CD4-positive, alpha-beta T cell treated with Interleukin-12 subunit alpha and Interleukin-12 subunit beta, for 1 hour (primary cell): ENCODE measurements at regions not wholly inside any gene's neighbourhood (a gene's known extent, or its start where the extent isn't known, plus 50 kb on each side); places are given as distances from the start of the nearest gene placed in this dataset.

ENCODE experiments used
- DNase-seq: peaks from one replicate; pipeline ENCODE4 v3.0.0-alpha.2; 2020

DNA sequence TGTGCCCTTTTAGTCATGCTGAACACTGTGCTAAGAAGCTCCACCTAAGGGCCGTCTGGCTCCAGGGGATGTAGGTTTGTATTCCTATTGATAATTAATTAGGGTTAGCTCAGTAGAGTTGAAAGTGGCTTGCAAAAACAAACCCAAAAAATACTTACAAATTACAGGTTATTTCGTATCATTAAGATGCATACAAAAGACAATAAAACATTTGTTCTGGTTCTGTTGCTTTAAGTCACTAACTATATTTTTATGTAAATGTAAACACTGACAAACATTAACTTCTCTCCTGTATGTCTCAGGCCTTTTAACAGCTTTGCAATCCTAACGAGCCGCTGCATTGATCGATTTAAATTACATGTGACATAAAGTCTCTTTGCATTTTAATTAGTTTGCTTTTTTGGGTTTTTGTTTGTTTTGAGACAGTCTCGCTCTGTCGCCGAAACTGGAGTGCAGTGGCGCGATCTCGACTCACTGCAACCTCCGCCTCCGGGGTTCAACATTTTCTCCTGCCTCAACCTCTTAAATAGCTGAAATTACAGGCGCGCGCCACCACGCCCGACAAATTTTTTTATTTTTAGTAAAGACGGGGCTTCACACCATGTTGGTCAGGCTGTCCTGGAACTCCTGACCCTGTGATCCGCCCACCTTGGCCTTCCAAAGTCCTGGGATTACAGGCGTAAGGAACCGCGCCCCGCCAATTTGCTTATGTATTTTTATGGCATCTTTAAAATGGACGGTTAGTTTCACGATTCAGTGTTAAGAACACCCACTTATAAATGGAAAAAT, 110.9 kb downstream of the HFE start:
- peak; percentile 43 for DNase-seq

DNA sequence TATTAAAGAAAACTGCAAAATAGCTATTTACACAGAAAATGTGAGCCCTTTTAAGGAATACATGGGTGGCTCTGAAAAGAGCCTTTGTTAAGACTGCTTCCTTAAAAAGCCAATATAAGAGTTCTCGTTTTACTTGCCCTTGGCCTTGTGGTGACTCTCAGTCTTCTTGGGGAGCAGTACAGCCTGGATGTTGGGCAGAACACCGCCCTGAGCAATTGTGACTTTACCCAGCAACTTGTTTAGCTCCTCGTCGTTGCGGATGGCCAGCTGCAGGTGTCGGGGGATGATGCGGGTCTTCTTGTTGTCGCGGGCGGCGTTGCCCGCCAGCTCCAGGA, 111.5 kb downstream of the HFE start:
- DNase-seq, result no peak

GRCh38 chr6:26199057-26199772, 112.0 kb downstream of the HFE start:
- DNase-seq, result peak; percentile 94

DNA sequence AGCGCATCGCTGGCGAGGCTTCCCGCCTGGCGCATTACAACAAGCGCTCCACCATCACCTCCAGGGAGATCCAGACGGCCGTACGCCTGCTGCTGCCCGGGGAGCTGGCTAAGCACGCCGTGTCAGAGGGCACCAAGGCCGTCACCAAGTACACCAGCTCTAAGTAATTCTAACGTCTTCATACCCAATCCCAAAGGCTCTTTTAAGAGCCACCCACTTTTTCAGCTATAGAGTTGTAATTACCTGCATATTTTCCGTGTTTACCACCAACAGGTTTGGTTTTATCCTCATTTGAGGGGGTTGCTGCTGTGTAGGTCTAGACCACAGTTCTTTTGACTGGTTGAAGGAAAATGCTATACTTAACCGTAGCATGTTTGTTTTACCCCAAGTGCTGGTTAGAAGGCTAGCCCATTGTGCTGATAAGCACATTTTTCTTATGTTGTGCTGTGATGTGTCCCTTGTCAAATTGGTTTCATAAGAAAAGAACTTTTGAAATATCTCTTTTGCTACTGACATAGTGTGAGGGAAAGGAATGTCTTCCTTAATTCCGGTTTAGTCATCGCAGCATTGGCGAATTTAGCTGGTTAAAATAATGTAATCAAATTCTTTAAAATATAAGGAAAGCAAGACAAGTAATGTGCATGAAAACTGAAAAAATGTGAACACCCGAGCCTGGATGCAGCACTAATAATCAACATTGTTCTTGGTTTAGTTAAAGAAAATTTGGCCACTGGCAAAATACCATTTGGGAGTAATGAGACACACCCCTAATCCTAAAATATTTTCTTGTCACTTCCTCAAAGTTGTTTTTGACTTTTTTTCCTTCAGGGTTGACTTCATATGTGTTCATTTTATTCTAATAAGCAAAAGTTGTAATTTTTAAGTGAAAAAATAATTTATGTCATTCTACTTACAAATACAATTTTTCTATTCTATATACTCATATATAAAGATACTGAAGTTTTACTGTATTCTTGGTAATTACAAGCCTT, 112.8 kb downstream of the HFE start:
- no peak for DNase-seq

GRCh38 chr6:26200918-26201721, 113.9 kb downstream of the HFE start:
- no peak for DNase-seq

GRCh38 chr6:26202201-26202611, 115.0 kb downstream of the HFE start:
- DNase-seq, result no peak

GRCh38 chr6:26202811-26203583, 115.8 kb downstream of the HFE start:
- DNase-seq, result no peak

DNA sequence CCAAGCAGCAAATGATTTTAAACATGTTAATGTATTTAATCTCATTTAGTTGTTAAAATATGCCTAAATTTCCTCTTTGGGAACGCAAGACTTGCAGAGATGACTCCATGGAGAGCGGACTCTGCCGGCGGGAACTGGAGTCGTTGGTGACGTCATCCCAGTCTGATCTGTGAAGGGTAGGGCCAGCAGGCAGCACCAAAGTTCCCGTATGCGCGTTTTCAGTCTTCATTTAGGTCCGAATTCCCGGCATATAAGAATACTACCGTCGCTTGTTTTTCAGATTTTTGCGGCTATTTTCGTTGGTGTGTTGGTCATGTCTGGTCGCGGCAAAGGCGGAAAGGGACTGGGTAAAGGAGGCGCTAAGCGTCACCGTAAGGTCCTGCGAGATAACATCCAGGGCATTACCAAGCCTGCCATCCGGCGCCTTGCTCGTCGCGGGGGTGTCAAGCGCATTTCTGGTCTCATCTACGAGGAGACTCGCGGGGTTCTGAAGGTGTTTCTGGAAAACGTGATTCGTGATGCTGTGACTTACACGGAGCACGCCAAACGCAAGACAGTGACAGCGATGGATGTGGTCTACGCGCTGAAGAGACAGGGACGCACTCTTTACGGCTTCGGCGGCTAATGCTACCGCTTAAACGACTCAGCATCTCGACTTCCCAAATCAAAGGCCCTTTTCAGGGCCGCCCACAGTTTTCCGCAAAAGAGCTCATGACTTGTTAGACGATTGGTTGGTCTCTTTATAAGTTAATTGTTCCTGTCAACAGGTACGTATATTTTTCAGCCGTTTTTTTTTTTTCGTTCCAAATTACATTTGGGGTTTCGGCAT, 117.3 kb downstream of the HFE start:
- DNase-seq, result peak; percentile 96

GRCh38 chr6:26205161-26205624, 118.0 kb downstream of the HFE start:
- peak; percentile 91 for DNase-seq

DNA sequence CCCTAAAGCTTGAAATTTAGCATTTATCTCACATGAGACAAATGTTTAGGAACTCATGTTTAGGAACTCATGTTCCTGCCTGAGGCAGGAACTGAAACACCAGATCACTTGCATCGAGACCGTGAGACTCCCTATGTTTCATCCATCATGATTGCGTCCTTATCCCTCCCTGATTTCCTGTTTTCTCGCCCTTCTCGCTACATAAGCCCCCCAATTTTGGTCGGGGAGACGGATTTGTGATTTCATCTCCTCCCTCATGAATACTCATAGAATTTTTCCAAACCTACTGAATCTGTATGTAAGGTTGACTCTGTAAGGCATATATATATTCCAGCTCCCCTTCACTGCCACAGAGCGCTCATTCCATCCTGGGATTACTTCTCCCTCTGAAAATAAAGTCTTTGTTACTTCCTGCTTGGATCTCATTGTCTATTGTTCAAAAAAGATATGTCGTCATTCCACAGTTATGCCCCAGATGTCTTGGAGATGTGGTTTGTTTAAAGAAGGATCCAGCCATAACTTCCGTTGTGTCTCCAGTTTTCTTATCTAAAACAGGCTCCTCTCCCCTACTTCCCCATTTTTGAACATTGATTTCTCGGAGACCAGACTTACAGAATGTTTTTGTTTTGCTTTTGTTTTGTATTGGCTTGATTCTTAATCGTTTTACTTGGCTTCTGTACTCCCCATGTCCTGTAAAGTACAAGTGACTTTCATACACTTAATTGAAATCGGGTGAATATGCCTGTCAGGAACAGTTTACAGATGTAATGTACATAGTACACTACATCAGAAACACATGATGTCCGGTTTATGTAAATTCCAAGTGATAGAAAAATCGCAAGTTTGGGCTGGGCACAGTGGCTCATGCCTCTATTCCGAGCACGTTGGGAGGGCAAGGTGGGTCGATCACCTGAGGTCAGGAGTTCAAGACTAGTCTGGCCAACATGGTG, 118.7 kb downstream of the HFE start:
- DNase-seq, result peak; percentile 34

DNA sequence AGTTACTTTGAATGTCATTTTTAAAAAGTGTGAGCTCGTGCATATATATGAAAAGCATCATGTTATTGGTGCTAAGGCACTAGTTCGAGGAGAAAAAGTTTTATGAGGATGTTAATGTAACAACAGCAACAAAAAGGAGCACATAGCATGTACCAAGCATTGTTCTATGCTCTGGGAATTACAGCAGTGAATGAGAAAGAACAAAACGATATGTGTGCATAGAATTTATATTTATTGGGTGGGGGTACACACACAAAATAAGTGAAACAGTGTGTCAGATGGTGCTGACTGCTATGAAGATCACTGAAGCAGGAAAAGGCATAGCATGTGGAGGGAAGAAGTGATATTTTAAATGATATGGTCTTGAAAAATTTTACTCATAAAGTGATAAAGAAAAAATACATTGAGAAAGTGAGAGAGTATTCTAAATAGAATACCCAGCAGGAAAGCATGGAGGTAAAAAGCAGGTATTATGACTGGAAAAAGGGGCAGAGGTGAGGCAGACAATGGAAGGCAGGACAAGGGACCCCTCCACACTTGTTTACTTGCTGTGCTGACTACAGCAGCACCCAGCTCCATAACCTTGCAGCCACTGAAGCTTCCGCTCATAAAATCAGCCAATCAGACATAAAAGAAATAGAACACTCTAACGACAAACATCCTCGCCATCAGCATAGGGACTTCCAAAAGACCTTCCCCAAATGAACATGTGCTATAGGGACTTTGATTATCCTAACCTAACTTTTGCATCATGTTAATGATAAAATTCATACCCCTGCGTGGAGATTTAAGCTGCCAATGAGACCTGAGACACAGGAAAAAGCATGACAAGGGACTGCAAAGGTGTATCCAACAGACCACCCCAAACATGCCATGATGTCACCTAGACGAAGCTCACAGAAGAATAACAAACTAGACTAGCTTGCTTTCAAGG, 119.9 kb downstream of the HFE start:
- no peak for DNase-seq

- no peak for DNase-seq
These were observed 124.7 kb downstream of the HFE start for GRCh38 chr6:26211963-26212362.

DNA sequence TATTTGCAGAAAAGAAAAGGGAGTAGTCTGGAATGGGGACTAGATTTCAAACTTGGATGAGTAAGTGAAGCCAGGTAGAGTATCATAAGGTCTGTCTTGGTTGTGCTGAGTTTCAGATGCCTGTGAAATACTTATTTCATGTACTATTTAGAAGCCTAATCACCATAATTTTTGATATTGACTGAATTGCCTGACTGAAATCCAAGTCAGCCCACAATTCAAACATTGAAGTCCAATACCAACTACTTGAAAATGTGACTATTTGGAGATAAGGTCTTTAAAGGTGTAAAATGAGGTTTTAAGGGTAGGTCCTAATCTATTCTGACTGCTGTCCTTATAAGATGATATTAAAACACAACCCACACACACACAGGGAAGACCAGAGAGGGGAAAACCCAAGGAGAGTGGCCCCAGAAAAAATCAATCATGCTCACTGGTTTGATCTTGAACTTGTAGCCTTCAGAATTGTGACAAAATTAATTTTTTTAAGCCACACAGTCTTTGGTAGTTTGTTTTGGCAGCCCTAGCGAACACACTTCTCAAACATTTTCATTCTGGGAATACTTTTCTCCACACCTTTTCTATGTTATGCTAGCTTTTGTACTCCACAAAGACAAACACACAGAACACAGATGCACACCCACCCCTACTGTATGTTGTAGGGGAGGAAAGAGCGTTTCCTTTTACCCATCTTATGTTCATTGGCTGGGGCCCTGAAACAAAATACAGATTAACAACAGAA, 126.3 kb downstream of the HFE start:
- no peak for DNase-seq

DNA sequence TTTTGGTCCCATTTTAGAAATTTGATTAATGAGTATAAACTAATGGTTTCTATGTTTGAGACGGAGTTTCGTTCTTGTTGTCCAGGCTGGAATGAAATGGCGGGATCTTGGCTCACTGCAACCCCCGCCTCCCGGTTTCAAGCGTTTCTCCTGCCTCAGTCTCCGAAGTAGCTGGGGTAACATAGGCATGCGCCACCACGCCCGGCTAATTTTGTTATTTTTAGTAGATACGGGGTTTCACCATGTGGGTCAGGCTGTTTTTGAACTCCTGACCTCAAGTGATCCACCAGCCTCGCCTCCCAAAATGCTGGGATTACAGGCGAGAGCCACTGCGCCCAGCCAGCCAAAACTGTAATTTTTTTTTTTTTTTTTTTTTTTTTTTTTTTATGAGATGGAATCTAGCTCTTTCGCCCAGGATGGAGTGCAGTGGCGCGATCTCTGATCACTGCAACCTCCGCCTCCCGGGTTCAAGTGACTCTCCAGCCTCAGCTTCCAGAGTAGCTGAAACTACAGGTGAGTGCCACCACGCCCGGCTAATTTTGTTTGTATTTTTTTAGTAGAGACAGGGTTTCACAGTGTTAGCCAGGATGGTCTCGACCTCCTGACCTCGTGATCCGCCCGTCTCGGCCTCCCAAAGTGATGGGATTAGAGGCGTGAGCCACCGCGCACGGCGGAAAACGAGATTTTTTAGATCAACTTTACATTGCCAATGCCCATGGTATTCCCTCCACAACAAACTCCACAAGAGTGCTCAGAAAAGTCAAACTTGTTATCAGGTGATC, 127.8 kb downstream of the HFE start:
- DNase-seq, result no peak

DNA sequence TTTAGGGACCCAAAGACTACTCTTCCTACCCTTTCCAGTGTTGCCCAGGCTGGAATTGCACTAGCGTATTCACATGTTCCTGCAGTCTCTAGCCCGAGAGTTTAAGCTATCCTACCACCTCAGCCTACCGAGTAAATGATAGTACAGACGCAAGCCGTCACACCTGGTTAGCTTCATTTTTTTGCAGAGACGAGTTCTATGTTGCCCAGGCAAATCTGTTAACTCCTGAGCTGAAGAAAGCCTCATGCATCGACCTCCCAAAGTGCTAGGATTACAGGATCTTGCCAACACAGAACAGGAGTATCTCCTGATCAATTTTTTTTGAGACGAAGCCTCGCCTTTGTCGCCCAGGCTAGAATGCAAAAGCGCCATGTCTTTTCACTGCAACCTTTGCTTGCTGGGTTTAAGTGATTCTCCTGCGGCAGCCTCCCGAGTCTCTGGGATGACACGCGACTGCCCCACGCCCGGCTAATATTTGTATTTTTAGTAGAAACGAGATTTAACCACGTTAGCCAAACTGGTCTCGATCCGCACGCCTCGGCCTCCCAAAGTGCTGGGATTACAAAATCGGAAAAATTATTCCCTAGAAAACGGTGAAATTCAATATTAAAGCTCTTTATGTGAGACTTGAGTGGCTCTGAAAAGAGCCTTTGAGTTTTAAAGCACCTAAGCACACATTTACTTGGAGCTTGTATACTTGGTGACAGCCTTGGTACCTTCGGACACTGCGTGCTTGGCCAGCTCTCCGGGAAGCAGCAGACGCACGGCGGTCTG, 128.5 kb downstream of the HFE start:
- peak; percentile 39 for DNase-seq
